ENCODE measurements at regions not wholly inside any gene's neighbourhood (a gene's known extent, or its start where the extent isn't known, plus 50 kb on each side); places are given as distances from the start of the nearest gene placed in this dataset.

- Histone ChIP-seq H3T11ph (ENCODE audit: low read length) (no peak overlapping the region), H4K20me1 (ENCODE audit: control insufficient read depth, insufficient read depth, insufficient read length) (no peaks in the 10 kb centered on the region), H3K9me3 (ENCODE audit: control insufficient read depth, low read depth, low read length) (no peaks in the 10 kb centered on the region), H4K91ac (ENCODE audit: insufficient read length, low read depth, low read length) (no peak overlapping the region), H3K9ac (ENCODE audit: extremely low read depth, insufficient read length, low read length) (no peak overlapping the region), H4K8ac (replicated peaks; ENCODE audit: insufficient read length, low read depth, low read length) (no peak overlapping the region), H2AK5ac (ENCODE audit: insufficient read length, low read length) (no peak overlapping the region), H3K4ac (ENCODE audit: low read depth, low read length) (no peak overlapping the region), H3K18ac (ENCODE audit: insufficient read length, low read depth, low read length) (no peak overlapping the region), H3K4me1 (ENCODE audit: insufficient read depth, low read length) (no peaks in the 10 kb centered on the region), H2BK20ac (ENCODE audit: low read depth, low read length, poor library complexity, severe bottlenecking) (no peak overlapping the region), H2BK15ac (ENCODE audit: low read depth, low read length) (no peak overlapping the region), H3K56ac (ENCODE audit: insufficient read length, low read depth, low read length) (no peak overlapping the region), H4K5ac (ENCODE audit: insufficient read length, low read depth, low read length) (no peak overlapping the region), H2BK5ac (ENCODE audit: insufficient read length, low read length) (no peak overlapping the region), H3K79me1 (ENCODE audit: insufficient read depth, low read depth, low read length, poor library complexity, severe bottlenecking) (no peaks in the 10 kb centered on the region), H3K27ac (ENCODE audit: insufficient read length, low read depth, low read length) (no peak overlapping the region), H3K23ac (ENCODE audit: insufficient read length, low read depth, low read length) (no peak overlapping the region), H2AFZ (ENCODE audit: low read length) (no peak overlapping the region), H2BK12ac (ENCODE audit: insufficient read length, low read depth, low read length) (no peak overlapping the region), H3K79me2 (ENCODE audit: insufficient read depth, low read length) (no peaks in the 10 kb centered on the region), H2BK120ac (ENCODE audit: low read depth, low read length, poor library complexity, severe bottlenecking) (no peak overlapping the region), H3K27me3 (ENCODE audit: insufficient read depth, low read length) (no peaks in the 10 kb centered on the region), H3K23me2 (ENCODE audit: insufficient read length, low read depth, low read length, poor library complexity, severe bottlenecking) (no peaks in the 10 kb centered on the region), H3K14ac (ENCODE audit: insufficient read depth, low read length) (no peak overlapping the region), H3K4me2 (ENCODE audit: insufficient read depth, insufficient read length, low read length) (no peak overlapping the region)
- WGBS (ENCODE audit: extremely low coverage, insufficient read length, low lambda C conversion rate): no CpG with 5 or more reads among the region's 3 CpGs
- Mint-ChIP-seq H3K4me1 (peaks cover 19 to 30% of the 10 kb centered on the region in 2 experiments), H3K27me3 (ENCODE audit: low read depth) (peaks cover 1% of the 10 kb centered on the region), H3K27ac (no peak overlapping the region), H3K4me3 (no peak overlapping the region), H3K9me3 (peaks cover 6% of the 10 kb centered on the region in 2 experiments; a peak in 4 of 5 replicates), H3K36me3 (ENCODE audit: insufficient read depth in 1 of 3, low read depth in 3 of 3) (peaks cover 1 to 5% (median 3%) of the 10 kb centered on the region in 3 experiments; a peak in 4 of 7 replicates)
- TF ChIP-seq, protein P1, sequence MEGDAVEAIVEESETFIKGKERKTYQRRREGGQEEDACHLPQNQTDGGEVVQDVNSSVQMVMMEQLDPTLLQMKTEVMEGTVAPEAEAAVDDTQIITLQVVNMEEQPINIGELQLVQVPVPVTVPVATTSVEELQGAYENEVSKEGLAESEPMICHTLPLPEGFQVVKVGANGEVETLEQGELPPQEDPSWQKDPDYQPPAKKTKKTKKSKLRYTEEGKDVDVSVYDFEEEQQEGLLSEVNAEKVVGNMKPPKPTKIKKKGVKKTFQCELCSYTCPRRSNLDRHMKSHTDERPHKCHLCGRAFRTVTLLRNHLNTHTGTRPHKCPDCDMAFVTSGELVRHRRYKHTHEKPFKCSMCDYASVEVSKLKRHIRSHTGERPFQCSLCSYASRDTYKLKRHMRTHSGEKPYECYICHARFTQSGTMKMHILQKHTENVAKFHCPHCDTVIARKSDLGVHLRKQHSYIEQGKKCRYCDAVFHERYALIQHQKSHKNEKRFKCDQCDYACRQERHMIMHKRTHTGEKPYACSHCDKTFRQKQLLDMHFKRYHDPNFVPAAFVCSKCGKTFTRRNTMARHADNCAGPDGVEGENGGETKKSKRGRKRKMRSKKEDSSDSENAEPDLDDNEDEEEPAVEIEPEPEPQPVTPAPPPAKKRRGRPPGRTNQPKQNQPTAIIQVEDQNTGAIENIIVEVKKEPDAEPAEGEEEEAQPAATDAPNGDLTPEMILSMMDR (conservative IDR thresholded peaks at IDR 0.05): no peak
- no peak for DNase-seq
Measured at GRCh38 chr2:221258464-221258863, 313.6 kb downstream of the EPHA4 start.
